Osteocyte (in vitro differentiated cells): ENCODE measurements at regions not wholly inside any gene's neighbourhood (a gene's known extent, or its start where the extent isn't known, plus 50 kb on each side); places are given as distances from the start of the nearest gene placed in this dataset.

Source experiments
- DNase-seq: peaks from one replicate; pipeline ENCODE4 v3.0.0; 2021; ENCODE audit warnings: mixed read lengths; ENCODE audit not compliant: unreplicated experiment; ENCODE audit errors: extremely low spot score
- H3K27ac Mint-ChIP-seq: one replicate; pipeline ENCODE4 v1.8.0; 2021; ENCODE audit warnings: mild to moderate bottlenecking, mixed read lengths; ENCODE audit not compliant: unreplicated experiment
- H3K27me3 Mint-ChIP-seq: one replicate; pipeline ENCODE4 v1.8.0; 2021; ENCODE audit warnings: mixed read lengths; ENCODE audit not compliant: unreplicated experiment
- H3K36me3 Mint-ChIP-seq: one replicate; pipeline ENCODE4 v1.8.0; 2021; ENCODE audit warnings: mixed read lengths; ENCODE audit not compliant: unreplicated experiment
- H3K4me1 Mint-ChIP-seq: one replicate; pipeline ENCODE4 v1.8.0; 2021; ENCODE audit warnings: mixed read lengths; ENCODE audit not compliant: unreplicated experiment
- H3K4me3 Mint-ChIP-seq: one replicate; pipeline ENCODE4 v1.8.0; 2021; ENCODE audit warnings: mild to moderate bottlenecking, moderate library complexity, mixed read lengths; ENCODE audit not compliant: unreplicated experiment
- H3K9me3 Mint-ChIP-seq: one replicate; pipeline ENCODE4 v1.8.0; 2021; ENCODE audit warnings: mixed read lengths; ENCODE audit not compliant: unreplicated experiment
- CTCF ChIP-seq: fragments of 200-600 bp; sonication (generic); IDR thresholded peaks from 2 replicates; pipeline ENCODE4 v1.5.0; 2021; ENCODE audit warnings: antibody characterized with exemption, mild to moderate bottlenecking, moderate library complexity

GRCh38 chr1:108043707-108044106 lies 78.7 kb upstream of the VAV3 start:
- no peaks in the 10 kb centered on the region for H3K27me3 Mint-ChIP-seq
- H3K4me1 Mint-ChIP-seq: no peaks in the 10 kb centered on the region
- no peak for TF ChIP-seq CTCF
- no peak for DNase-seq
- H3K4me3 Mint-ChIP-seq: no peak overlapping the region
- no peaks in the 10 kb centered on the region for H3K36me3 Mint-ChIP-seq
- H3K27ac Mint-ChIP-seq: no peak overlapping the region
- H3K9me3 Mint-ChIP-seq: no peaks in the 10 kb centered on the region

GRCh38 chr1:108042610-108043009 lies 77.6 kb upstream of the VAV3 start:
- Mint-ChIP-seq H3K27me3 (no peaks in the 10 kb centered on the region), H3K36me3 (no peaks in the 10 kb centered on the region), H3K4me3 (no peak overlapping the region), H3K27ac (no peak overlapping the region), H3K4me1 (no peaks in the 10 kb centered on the region), H3K9me3 (no peaks in the 10 kb centered on the region)
- DNase-seq: no peak
- no peak for TF ChIP-seq CTCF

- TF ChIP-seq CTCF: no peak
- Mint-ChIP-seq H3K9me3 (no peaks in the 10 kb centered on the region), H3K4me1 (no peaks in the 10 kb centered on the region), H3K27me3 (no peaks in the 10 kb centered on the region), H3K36me3 (no peaks in the 10 kb centered on the region), H3K4me3 (no peak overlapping the region), H3K27ac (no peak overlapping the region)
- DNase-seq: no peak
These were observed 76.6 kb upstream of the VAV3 start for GRCh38 chr1:108041360-108042142.

GRCh38 chr1:108038653-108039236 lies 73.8 kb upstream of the VAV3 start:
- no peak for DNase-seq
- Mint-ChIP-seq H3K27me3 (no peaks in the 10 kb centered on the region), H3K9me3 (no peaks in the 10 kb centered on the region), H3K4me1 (no peaks in the 10 kb centered on the region), H3K27ac (no peak overlapping the region), H3K4me3 (no peak overlapping the region), H3K36me3 (no peaks in the 10 kb centered on the region)
- no peak for TF ChIP-seq CTCF

- H3K4me3 Mint-ChIP-seq: no peak overlapping the region
- no peak for TF ChIP-seq CTCF
- H3K27me3 Mint-ChIP-seq: no peaks in the 10 kb centered on the region
- no peaks in the 10 kb centered on the region for H3K9me3 Mint-ChIP-seq
- no peak overlapping the region for H3K27ac Mint-ChIP-seq
- DNase-seq: no peak
- no peaks in the 10 kb centered on the region for H3K4me1 Mint-ChIP-seq
- H3K36me3 Mint-ChIP-seq: no peaks in the 10 kb centered on the region
These were observed 72.0 kb upstream of the VAV3 start for GRCh38 chr1:108036796-108037562.
